Calu3 (cell line): ENCODE measurements at regions not wholly inside any gene's neighbourhood (a gene's known extent, or its start where the extent isn't known, plus 50 kb on each side); places are given as distances from the start of the nearest gene placed in this dataset.

Source experiments
- BruUV-seq: library from RNA; stranded (reverse); fragments of 400-500 nt; replicated peaks from 2 replicates; lab custom pipeline; 2021; lab: Mats Ljungman, UMichigan
- CTCF ChIA-PET: fragments of 300-600 bp; sonication (Branson Sonifier 250); formaldehyde crosslinking; loops from one replicate; lab custom pipeline; 2022; ENCODE audit warnings: antibody characterized with exemption; lab: Charles Lee
- DNase-seq: peaks from one replicate; pipeline ENCODE4 v3.0.0; 2022
- H3K27ac Mint-ChIP-seq: one replicate; pipeline ENCODE4 v1.8.0; 2022; ENCODE audit warnings: mixed read lengths; ENCODE audit not compliant: unreplicated experiment
- H3K27me3 Mint-ChIP-seq: one replicate; pipeline ENCODE4 v1.8.0; 2022; ENCODE audit warnings: mixed read lengths; ENCODE audit not compliant: unreplicated experiment
- H3K36me3 Mint-ChIP-seq: one replicate; pipeline ENCODE4 v1.8.0; 2022; ENCODE audit warnings: mild to moderate bottlenecking, moderate library complexity, mixed read lengths; ENCODE audit not compliant: insufficient read depth, unreplicated experiment
- H3K4me1 Mint-ChIP-seq: one replicate; pipeline ENCODE4 v1.8.0; 2022; ENCODE audit warnings: mild to moderate bottlenecking, low read depth, mixed read lengths; ENCODE audit not compliant: unreplicated experiment
- H3K4me3 Mint-ChIP-seq: one replicate; pipeline ENCODE4 v1.8.0; 2022; ENCODE audit warnings: mild to moderate bottlenecking, low read depth, moderate library complexity, mixed read lengths; ENCODE audit not compliant: unreplicated experiment
- H3K9me3 Mint-ChIP-seq: one replicate; pipeline ENCODE4 v1.8.0; 2022; ENCODE audit warnings: low read depth, mixed read lengths; ENCODE audit not compliant: unreplicated experiment
- CTCF ChIP-seq: fragments of 200-600 bp; IDR thresholded peaks from one replicate; pipeline ENCODE4 v1.8.0; 2022; ENCODE audit warnings: antibody characterized with exemption; ENCODE audit not compliant: unreplicated experiment
- intact Hi-C: fragments of 100-400 bp; cut with micrococcal nuclease; formaldehyde crosslinking; loops from one replicate; pipeline ENCODE4 v1.10.0; 2022; ENCODE audit not compliant: unreplicated experiment

DNA sequence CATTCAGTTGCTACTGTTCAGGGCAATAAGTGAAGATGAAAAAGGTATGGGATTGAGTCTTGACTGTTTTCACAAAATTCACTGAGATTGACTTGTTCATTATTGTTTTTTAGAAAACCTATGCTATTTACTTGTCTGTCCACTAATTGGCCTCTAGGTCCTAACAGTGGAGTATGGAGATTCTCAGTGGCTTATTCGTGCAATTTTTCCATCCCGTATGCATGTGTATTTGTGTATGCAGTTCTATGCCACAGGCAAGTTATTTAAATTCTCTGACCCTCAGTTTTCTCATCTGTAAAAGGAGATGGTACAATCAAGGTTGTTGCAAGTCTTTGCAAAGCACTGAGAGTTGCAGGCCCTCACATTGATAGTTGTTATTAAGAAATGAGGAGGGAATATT, 151.0 kb downstream of the BBOX1 start:
- Mint-ChIP-seq H3K27ac (no peak overlapping the region), H3K27me3 (peaks cover 14% of the 10 kb centered on the region), H3K4me3 (no peak overlapping the region), H3K36me3 (no peaks in the 10 kb centered on the region), H3K4me1 (peaks cover 10% of the 10 kb centered on the region), H3K9me3 (no peaks in the 10 kb centered on the region)
- no peak for DNase-seq
- CTCF ChIA-PET = no interaction called here
- no TSS peak for BruUV-seq
- TF ChIP-seq CTCF = no peak
- intact Hi-C loops = no loop called here

GRCh38 chr11:27188696-27189095, 148.1 kb downstream of the BBOX1 start:
- CTCF ChIA-PET = no interaction called here
- Mint-ChIP-seq H3K27ac (no peak overlapping the region), H3K36me3 (no peaks in the 10 kb centered on the region), H3K4me1 (peaks cover 10% of the 10 kb centered on the region), H3K9me3 (no peaks in the 10 kb centered on the region), H3K27me3 (peaks cover 14% of the 10 kb centered on the region), H3K4me3 (no peak overlapping the region)
- no peak for TF ChIP-seq CTCF
- no TSS peak for BruUV-seq
- intact Hi-C loops = no loop called here
- no peak for DNase-seq

GRCh38 chr11:27187848-27188621, 147.4 kb downstream of the BBOX1 start:
- Mint-ChIP-seq H3K4me3 (no peak overlapping the region), H3K27ac (no peak overlapping the region), H3K4me1 (peaks cover 10% of the 10 kb centered on the region), H3K9me3 (no peaks in the 10 kb centered on the region), H3K36me3 (no peaks in the 10 kb centered on the region), H3K27me3 (peaks cover 14% of the 10 kb centered on the region)
- intact Hi-C loops = no loop called here
- BruUV-seq = no TSS peak
- TF ChIP-seq CTCF = no peak
- no peak for DNase-seq
- CTCF ChIA-PET = interaction anchor here (1.4 kb wide), 1 partner anchor 298 kb away, joined by 3 read pairs; no protein-coding TSS in a partner anchor

- no TSS peak for BruUV-seq
- no peak overlapping the region for H3K4me3 Mint-ChIP-seq
Observed at GRCh38 chr11:27187075-27187847, 146.6 kb downstream of the BBOX1 start.

More at GRCh38 chr11:27187075-27187847, 146.6 kb downstream of the BBOX1 start:
- DNase-seq = no peak
- CTCF ChIA-PET = interaction anchor here (0.6 to 1.4 kb wide), 2 partner anchors 28 to 298 kb away, joined by 3 to 6 read pairs; no protein-coding TSS in a partner anchor
- H3K27ac Mint-ChIP-seq = no peak overlapping the region
- no peaks in the 10 kb centered on the region for H3K9me3 Mint-ChIP-seq
- intact Hi-C loops = no loop called here
- H3K36me3 Mint-ChIP-seq = no peaks in the 10 kb centered on the region
- H3K27me3 Mint-ChIP-seq = peaks cover 14% of the 10 kb centered on the region
- peaks cover 10% of the 10 kb centered on the region for H3K4me1 Mint-ChIP-seq
- no peak for TF ChIP-seq CTCF
